Tibial artery (tissue), 4 donors: ENCODE measurements at regions not wholly inside any gene's neighbourhood (a gene's known extent, or its start where the extent isn't known, plus 50 kb on each side); places are given as distances from the start of the nearest gene placed in this dataset.
A peak's percentile ranks its signal among the peaks of the same experiment; 100 is the strongest.

ENCODE experiments used
- DNase-seq, 2 donors: peaks; one replicate each; pipeline ENCODE4 v3.0.0-alpha.2; 2019
- H3K27ac ChIP-seq, 2 donors: fragments of 200-600 bp; sonication (generic) in 1 of 2; 1 replicate in 1 of 2; 2 replicates in 1 of 2; pipeline ENCODE4 v1.5.1; 2018 to 2019; ENCODE audit warnings: mild to moderate bottlenecking in 1 of 2
- H3K27me3 ChIP-seq, 2 donors: fragments of 200-600 bp; sonication (generic) in 1 of 2; one replicate each; pipeline versions ENCODE4 v1.5.1 to v1.6.0; 2016 to 2019
- H3K36me3 ChIP-seq, 3 donors: fragments of 200-600 bp; sonication (generic) in 2 of 3; one replicate each; pipeline ENCODE4 v1.5.1; 2016 to 2019; ENCODE audit warnings: mild to moderate bottlenecking in 2 of 3
- H3K4me1 ChIP-seq, 4 donors: fragments of 200-600 bp; sonication (generic) in 2 of 4; 1 replicate in 3 of 4; 2 replicates in 1 of 4; pipeline ENCODE4 v1.5.1; 2016 to 2019
- H3K4me3 ChIP-seq, 2 donors: fragments of 200-600 bp; sonication (generic) in 1 of 2; 1 replicate in 1 of 2; 2 replicates in 1 of 2; pipeline ENCODE4 v1.5.1; 2018 to 2019; ENCODE audit warnings: mild to moderate bottlenecking in 2 of 2
- H3K9me3 ChIP-seq, 3 donors: fragments of 200-600 bp; sonication (generic) in 1 of 3; one replicate each; pipeline ENCODE4 v1.5.1; 2016 to 2019
- intact Hi-C: fragments of 100-400 bp; cut with DNase I; formaldehyde crosslinking; loops from one replicate; pipeline ENCODE4 v1.15.0; 2023; ENCODE audit warnings: low total_unique reads
- TF ChIP-seq, protein P1 (sequence below), 2 experiments: fragments of 200-600 bp in 1 of 2; fragments of 450-650 bp in 1 of 2; IDR thresholded peaks; one replicate each; pipeline ENCODE4 v1.5.1; 2017 to 2019; ENCODE audit warnings: antibody characterized with exemption in 2 of 2, mild to moderate bottlenecking in 1 of 2, moderate library complexity in 1 of 2

DNA sequence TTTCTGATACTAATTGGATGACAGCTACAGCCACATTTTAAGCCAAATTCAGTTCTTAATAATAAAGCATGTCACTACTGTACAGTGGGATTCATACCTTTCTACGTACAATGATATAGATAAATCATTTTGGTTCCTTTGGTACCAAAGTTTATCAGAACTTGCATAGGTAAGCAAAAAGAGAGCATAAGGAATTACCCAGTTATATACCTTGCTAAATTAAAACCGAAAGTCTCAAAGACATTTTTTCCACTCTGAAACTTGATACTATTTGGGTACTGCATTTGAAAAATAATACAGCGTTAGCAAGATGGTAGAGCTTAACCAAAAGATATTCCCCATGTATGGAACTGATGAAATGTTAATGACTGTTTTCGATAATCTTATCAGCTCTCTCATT, 400.9 kb upstream of the ADGRL3 start:
- Histone ChIP-seq H3K27ac (no peak overlapping the region), H3K9me3 (no peaks in the 10 kb centered on the region), H3K27me3 (no peaks in the 10 kb centered on the region), H3K36me3 (no peaks in the 10 kb centered on the region), H3K4me3 (no peak overlapping the region), H3K4me1 (peaks cover 0 to 10% (median 4%) of the 10 kb centered on the region in 4 donors)
- intact Hi-C loops = no loop called here
- DNase-seq = no peak
- TF ChIP-seq, protein P1, sequence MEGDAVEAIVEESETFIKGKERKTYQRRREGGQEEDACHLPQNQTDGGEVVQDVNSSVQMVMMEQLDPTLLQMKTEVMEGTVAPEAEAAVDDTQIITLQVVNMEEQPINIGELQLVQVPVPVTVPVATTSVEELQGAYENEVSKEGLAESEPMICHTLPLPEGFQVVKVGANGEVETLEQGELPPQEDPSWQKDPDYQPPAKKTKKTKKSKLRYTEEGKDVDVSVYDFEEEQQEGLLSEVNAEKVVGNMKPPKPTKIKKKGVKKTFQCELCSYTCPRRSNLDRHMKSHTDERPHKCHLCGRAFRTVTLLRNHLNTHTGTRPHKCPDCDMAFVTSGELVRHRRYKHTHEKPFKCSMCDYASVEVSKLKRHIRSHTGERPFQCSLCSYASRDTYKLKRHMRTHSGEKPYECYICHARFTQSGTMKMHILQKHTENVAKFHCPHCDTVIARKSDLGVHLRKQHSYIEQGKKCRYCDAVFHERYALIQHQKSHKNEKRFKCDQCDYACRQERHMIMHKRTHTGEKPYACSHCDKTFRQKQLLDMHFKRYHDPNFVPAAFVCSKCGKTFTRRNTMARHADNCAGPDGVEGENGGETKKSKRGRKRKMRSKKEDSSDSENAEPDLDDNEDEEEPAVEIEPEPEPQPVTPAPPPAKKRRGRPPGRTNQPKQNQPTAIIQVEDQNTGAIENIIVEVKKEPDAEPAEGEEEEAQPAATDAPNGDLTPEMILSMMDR (IDR thresholded peaks at IDR 0.05) = no peak

DNA sequence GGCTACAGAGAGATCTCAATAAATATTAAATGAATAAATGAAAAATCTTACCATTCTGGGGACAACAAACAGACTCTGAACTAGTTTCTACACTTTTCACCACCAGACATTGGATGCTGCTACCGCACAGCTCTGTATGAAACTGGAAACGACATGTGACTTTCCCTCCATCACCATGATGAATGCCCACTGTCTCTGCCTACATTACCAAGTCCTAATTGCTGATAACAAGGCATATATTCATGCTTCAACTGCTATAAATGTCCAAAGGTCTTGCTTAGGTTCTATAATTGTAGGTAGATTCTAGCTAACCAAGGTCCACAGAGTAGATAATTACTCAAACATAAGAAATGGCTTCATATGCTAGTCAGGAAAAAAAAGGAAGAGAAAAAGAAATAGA, 399.4 kb upstream of the ADGRL3 start:
- DNase-seq = no peak
- intact Hi-C loops = no loop called here
- TF ChIP-seq, protein P1 (IDR thresholded peaks at IDR 0.05) = no peak

DNA sequence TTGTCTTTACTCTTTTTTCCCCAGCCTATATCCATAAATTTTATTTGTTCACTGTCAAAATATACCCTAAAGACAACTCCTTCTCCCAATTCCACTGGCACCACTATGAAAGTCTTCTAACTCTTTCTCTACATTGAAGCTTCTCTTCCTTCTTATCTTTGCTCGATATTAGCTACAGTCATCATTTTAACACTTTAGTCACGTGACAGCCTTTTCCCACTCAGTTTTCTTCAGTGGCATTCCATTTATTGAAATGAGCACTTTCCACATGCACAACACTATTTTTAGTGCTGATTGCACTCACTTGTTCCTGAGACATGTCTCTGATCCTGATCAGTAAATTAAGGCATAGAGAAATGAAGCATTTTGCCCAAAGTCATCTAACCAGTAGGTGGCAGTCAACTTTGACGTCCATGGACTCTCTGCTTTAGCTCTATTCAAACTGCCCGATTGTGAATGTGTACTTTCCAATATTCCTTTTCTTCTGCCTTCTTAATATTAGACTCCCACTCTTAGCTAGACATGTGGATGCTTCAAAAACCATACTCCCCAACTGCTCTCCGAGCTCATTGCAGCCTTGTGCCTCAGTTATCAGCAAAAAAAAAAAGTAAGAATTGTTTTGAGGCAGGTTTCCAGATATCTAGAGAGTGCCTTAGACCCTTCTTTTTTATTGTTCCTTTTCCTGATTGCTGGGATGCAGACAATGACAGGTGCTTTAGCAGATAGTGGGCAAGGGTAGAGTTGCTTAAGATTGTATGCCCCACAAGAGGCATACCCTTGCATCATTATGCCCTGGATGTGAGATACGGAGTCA, 394.4 kb upstream of the ADGRL3 start:
- no peaks in the 10 kb centered on the region for H3K4me1 ChIP-seq
- H3K9me3 ChIP-seq = no peaks in the 10 kb centered on the region
- DNase-seq = no peak
- intact Hi-C loops = no loop called here
- H3K27me3 ChIP-seq = no peaks in the 10 kb centered on the region
- no peaks in the 10 kb centered on the region for H3K36me3 ChIP-seq
- H3K27ac ChIP-seq = no peak overlapping the region
- no peak overlapping the region for H3K4me3 ChIP-seq
- TF ChIP-seq, protein P1 (IDR thresholded peaks at IDR 0.05) = peak; percentile 32 to 35

More for the DNA sequence above, 399.4 kb upstream of the ADGRL3 start:
- Histone ChIP-seq H3K9me3 (no peaks in the 10 kb centered on the region), H3K36me3 (no peaks in the 10 kb centered on the region), H3K4me3 (no peak overlapping the region), H3K27ac (no peak overlapping the region), H3K4me1 (no peaks in the 10 kb centered on the region), H3K27me3 (no peaks in the 10 kb centered on the region)

DNA sequence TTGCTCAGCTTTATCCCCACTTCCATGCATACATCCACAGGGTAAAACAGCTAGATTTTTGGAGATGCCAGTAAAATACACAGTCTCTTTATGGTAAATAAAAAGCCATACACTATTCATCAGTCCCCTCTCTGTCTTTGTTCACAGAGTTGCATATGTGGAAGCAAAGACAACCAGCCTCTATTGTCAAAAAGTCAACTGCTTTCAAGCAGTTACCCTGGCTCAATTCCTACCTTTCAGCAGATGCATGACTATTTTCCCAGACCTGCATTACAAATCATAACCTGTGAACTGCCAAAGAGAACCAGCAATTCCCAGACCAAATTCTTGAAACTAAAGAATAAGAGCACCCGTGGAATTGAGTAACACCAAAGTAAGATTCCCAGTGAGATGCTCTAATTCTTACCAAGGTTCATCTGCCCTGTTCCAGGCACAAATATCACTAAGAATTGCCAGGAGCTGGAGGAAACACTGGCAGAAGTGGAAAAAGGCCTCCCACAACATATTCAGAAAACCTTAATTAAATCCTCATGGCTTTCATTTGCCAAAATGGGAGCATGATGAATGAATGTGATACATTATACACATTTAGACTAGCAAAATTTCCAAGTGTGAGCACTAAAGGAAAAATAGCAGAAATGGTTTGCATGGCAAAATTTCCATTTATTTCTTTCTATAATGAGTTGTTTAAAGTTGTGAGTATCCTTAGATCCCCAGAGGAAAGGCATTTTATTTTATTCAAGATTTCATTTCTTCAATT, 391.2 kb upstream of the ADGRL3 start:
- Histone ChIP-seq H3K4me3 (no peak overlapping the region), H3K9me3 (no peaks in the 10 kb centered on the region), H3K27ac (no peak overlapping the region), H3K27me3 (no peaks in the 10 kb centered on the region), H3K4me1 (no peaks in the 10 kb centered on the region), H3K36me3 (no peaks in the 10 kb centered on the region)
- TF ChIP-seq, protein P1 (IDR thresholded peaks at IDR 0.05) = no peak
- intact Hi-C loops = no loop called here
- no peak for DNase-seq

DNA sequence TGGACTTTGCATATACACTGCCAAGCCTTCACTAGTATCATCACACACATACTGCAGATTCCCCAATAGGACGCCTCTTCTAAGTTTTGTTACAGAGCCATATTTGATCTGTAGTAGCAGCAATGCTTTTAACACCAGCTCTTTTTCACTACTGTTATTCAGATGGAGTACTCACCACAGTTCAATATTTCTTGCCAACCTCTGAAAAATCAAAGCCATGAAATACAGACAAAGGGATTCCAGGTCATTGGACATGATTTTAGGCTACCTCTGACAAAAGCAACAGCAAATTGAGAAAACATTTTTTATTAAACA, 390.7 kb upstream of the ADGRL3 start:
- H3K27me3 ChIP-seq = no peaks in the 10 kb centered on the region
- no peaks in the 10 kb centered on the region for H3K9me3 ChIP-seq
- no peaks in the 10 kb centered on the region for H3K4me1 ChIP-seq
- intact Hi-C loops = no loop called here
- TF ChIP-seq, protein P1 (IDR thresholded peaks at IDR 0.05) = no peak
- H3K36me3 ChIP-seq = no peaks in the 10 kb centered on the region
- DNase-seq = no peak
- H3K27ac ChIP-seq = no peak overlapping the region
- no peak overlapping the region for H3K4me3 ChIP-seq
